ENCODE measurements at regions not wholly inside any gene's neighbourhood (a gene's known extent, or its start where the extent isn't known, plus 50 kb on each side); places are given as distances from the start of the nearest gene placed in this dataset.
A peak's percentile ranks its signal among the peaks of the same experiment; 100 is the strongest.

GRCh38 chr12:90585640-90586304 is 369.2 kb downstream of the CCER1 start:
- no peaks in the 10 kb centered on the region for H3K27me3 Mint-ChIP-seq (ENCODE audit: low read depth)
- H3K27me3 ChIP-seq (ENCODE audit: insufficient read depth, low read length): no peaks in the 10 kb centered on the region
- H2BK15ac ChIP-seq (ENCODE audit: low read depth, low read length): no peak overlapping the region
- no peak overlapping the region for H3K4me3 Mint-ChIP-seq
- H3K9ac ChIP-seq (ENCODE audit: extremely low read depth, insufficient read length, low read length): no peak overlapping the region
- H3K4me1 ChIP-seq (ENCODE audit: insufficient read depth, low read length): no peaks in the 10 kb centered on the region
- no peaks in the 10 kb centered on the region for H3K4me1 Mint-ChIP-seq
- no peaks in the 10 kb centered on the region for H3K79me1 ChIP-seq (ENCODE audit: insufficient read depth, low read depth, low read length, poor library complexity, severe bottlenecking)
- no peak overlapping the region for H3K4me2 ChIP-seq (ENCODE audit: insufficient read depth, insufficient read length, low read length)
- no peak overlapping the region for H2BK5ac ChIP-seq (ENCODE audit: insufficient read length, low read length)
- H2BK20ac ChIP-seq (ENCODE audit: low read depth, low read length, poor library complexity, severe bottlenecking): no peak overlapping the region
- no peak overlapping the region for H4K8ac ChIP-seq (replicated peaks; ENCODE audit: insufficient read length, low read depth, low read length)
- H3K9me3 Mint-ChIP-seq: no peaks in the 10 kb centered on the region; a peak in 1 of 5 replicates
- H3K36me3 Mint-ChIP-seq (ENCODE audit: insufficient read depth in 1 of 3, low read depth in 3 of 3): no peaks in the 10 kb centered on the region
- H3K27ac ChIP-seq (ENCODE audit: insufficient read length, low read depth, low read length): no peak overlapping the region
- H2BK12ac ChIP-seq (ENCODE audit: insufficient read length, low read depth, low read length): no peak overlapping the region
- H3K27ac Mint-ChIP-seq: 0 out of 7 replicates have a peak overlapping the region, but pooled peaks of 1 of the 3 experiments have one; percentile 44
- no peak overlapping the region for H3K56ac ChIP-seq (ENCODE audit: insufficient read length, low read depth, low read length)
- H2AK5ac ChIP-seq (ENCODE audit: insufficient read length, low read length): no peak overlapping the region
- H3K18ac ChIP-seq (ENCODE audit: insufficient read length, low read depth, low read length): no peak overlapping the region
- no peak for DNase-seq
- H4K20me1 ChIP-seq (ENCODE audit: control insufficient read depth, insufficient read depth, insufficient read length): no peaks in the 10 kb centered on the region
- no CpG with 5 or more reads among the region's 3 CpGs for WGBS (ENCODE audit: extremely low coverage, insufficient read length, low lambda C conversion rate)
- no peak for TF ChIP-seq CTCF (conservative IDR thresholded peaks at IDR 0.05)
- H2BK120ac ChIP-seq (ENCODE audit: low read depth, low read length, poor library complexity, severe bottlenecking): no peak overlapping the region
- no peak overlapping the region for H3K4ac ChIP-seq (ENCODE audit: low read depth, low read length)
- H3K23me2 ChIP-seq (ENCODE audit: insufficient read length, low read depth, low read length, poor library complexity, severe bottlenecking): no peaks in the 10 kb centered on the region
- no peak overlapping the region for H2AFZ ChIP-seq (ENCODE audit: low read length)
- H3K79me2 ChIP-seq (ENCODE audit: insufficient read depth, low read length): no peaks in the 10 kb centered on the region
- H3K9me3 ChIP-seq (ENCODE audit: control insufficient read depth, low read depth, low read length): no peaks in the 10 kb centered on the region
- no peak overlapping the region for H4K91ac ChIP-seq (ENCODE audit: insufficient read length, low read depth, low read length)
- no peak overlapping the region for H3K14ac ChIP-seq (ENCODE audit: insufficient read depth, low read length)
- no peak overlapping the region for H4K5ac ChIP-seq (ENCODE audit: insufficient read length, low read depth, low read length)
- no peak overlapping the region for H3K23ac ChIP-seq (ENCODE audit: insufficient read length, low read depth, low read length)
- no peak overlapping the region for H3T11ph ChIP-seq (ENCODE audit: low read length)

All from H9 (cell line).